NCI-H524 (cell line): ENCODE measurements at regions not wholly inside any gene's neighbourhood (a gene's known extent, or its start where the extent isn't known, plus 50 kb on each side); places are given as distances from the start of the nearest gene placed in this dataset.
A peak's percentile ranks its signal among the peaks of the same experiment; 100 is the strongest.
"Not testable (repeated sequence)": the region's sequence is repeated elsewhere in the genome, so short reads cannot be mapped to it uniquely, and the experiment has no call there.

Experiments
- DNase-seq, 2 experiments: peaks; one replicate each; lab custom pipeline; 2025; lab: John Stamatoyannopoulos, UW

DNA sequence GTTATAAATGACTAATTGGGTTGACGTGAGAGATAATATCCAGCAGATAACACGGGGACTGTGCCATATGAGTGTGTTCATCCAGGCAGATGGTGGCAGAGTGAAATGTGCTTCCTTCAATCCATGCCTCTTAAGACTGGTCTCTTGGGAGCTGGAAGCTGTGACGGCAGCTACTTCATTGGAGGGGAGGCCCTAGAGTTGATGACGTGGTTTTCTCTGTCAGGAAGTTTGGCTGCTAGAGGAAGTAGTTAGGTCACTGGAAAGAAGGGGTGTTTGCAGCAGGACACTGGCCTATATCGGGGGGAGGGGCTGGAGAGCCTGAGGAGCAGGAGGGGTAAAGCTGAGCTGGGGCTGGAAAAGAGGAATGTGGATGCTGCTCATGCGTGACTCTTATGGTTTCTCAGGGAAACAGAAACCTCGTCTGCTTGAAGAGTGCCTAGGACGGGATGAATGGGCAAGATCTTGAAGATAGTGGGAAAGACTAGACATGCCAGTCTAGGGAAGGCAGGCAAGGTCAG lies 3051.6 kb downstream of the RPIA start:
- peak in 1 of 2 experiments; percentile 3 for DNase-seq

DNA sequence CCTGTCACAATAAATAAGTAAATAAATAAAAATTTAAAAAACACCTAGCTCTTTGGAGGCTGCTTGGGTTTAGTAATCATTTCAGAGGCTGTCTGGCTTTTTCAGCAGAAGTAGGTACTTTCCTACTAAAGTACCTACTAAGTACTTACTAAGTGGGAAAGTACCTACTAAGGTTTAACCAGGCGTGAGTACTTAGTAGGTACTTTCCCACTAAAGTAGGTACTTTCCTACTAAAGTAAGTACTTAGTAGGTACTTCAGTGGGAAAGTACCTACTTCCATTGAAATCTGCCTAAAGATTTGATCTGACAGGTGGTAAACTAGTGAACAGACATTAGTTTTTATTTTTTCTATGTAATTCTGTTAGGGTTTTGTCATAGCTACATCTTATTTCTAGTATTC lies 3052.4 kb downstream of the RPIA start:
- DNase-seq, result not testable (repeated sequence)

DNA sequence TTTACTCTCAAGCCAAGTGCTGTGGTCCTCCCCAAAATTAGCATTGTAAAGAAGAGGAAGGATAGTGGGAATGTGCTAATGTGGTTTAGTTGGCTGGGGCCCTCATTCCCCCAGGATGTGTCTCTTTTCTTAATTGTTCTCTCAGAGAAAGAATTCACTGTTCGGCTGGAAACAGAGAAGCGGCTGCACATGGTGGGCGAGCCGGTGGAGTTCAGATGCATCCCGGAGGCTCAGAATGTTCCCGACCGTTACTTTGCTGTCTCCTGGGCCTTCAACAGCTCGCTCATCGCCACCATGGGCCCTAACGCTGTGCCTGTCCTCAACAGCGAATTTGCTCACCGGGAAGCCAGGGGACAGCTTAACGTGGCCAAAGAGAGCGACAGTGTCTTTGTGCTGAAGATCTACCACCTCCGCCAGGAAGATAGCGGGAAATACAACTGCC lies 3053.2 kb downstream of the RPIA start:
- not testable (repeated sequence) for DNase-seq

DNA sequence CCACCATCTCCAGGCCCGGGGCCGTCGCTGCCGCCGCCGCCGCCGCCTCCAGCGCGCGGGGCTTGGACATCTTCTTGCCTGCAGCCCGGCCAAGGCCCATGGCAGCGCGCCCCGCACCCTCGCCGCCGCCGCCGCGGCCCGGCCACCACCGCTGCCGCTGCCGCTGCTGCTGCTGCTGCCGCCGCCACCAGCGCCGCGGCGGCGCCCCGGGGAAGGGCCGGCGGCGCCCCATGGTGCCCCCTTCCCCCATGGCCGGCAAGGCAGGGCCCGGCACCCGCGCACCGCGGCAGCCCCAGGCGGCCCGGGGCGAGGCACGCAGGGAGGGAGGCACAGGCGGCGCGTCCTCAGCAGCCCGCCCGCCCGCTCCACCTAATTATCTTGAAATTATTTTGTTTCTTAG lies 3057.4 kb downstream of the RPIA start:
- DNase-seq, result no peak

DNA sequence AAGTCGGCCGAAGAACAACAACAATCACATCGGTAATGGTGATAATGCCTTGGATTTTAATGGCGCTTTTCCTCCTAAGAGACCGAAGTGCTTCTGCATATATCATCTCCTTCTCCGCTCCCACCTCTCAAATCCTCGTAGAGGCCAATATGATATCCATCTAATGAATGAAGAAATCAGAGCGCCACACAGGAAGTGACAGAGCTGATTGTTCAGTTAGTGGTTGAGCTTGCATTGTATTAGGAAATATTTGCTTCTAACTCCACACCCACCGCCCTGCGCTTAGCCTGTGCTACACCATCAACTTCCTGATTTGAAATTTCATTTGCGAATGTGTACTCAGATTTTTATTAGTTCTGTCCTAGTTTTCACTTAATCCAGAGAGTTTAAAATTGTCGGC lies 3058.2 kb downstream of the RPIA start:
- DNase-seq, result not testable (repeated sequence)

DNA sequence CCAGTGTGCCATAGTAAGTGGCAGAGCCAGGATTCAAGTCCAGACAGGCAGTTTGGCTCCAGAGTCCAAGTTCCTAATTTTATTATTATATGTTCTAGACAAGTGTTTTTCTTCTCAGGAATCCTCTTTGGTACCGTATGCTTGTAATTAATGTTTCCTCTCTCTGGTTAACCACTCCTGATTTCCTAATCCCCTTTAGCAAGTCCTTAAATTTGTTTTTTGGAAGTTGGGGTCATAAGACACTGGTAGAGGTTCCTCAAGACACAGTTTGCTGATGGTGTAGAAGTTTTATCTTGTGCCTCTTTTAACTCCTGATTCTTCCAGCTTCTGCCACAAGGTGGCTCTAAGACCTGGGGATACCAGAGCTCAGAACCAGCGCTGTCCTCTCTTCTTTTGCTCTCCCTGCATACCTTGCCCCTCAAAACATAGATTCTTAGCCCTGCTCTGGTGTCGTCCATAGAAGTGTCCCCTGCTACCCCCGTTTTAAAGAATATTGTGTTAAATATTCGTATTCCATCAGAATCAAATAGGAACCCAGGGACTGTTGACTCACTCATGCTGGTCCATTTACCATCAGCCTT lies 3068.0 kb downstream of the RPIA start:
- not testable (repeated sequence) for DNase-seq

DNA sequence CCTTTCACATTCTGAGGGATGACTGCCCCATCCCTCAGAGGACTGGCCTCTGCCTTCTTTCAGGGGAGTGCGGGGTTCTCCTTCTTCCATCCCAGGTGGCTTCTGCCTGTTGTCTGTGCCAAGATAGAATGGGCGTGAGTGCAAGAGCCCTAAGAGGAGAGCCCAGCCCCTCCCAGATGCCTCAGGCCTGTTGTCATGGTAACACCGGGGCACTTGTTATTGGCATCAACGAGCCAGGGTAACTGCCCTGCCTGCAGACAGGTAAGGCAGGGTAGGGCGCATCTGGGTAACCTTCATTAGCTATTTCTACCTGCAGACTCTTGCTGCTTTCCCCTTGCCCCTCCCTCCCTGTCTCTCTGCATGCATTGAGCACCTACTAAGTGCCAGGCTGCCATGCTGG lies 3069.2 kb downstream of the RPIA start:
- DNase-seq, result not testable (repeated sequence)

DNA sequence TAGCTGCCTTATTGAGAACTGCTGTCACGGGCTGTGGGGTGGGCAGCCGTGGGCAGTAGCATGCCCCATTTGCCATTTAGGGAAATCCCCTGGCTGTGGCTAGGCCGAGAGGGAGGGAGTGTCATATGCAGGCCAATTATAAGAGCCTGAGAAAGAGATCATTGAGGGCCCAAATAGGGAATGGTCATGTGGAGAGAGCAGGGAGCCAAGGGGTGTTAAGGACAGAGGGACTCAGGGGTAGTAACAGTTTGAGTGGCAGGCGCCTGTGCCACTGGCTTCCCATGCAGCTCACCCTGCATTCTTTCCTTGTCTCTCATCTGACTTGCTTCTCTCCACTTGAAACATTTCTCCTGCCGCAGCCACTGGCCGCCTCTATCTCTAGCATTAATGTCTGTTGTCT lies 3070.8 kb downstream of the RPIA start:
- DNase-seq, result not testable (repeated sequence)

DNA sequence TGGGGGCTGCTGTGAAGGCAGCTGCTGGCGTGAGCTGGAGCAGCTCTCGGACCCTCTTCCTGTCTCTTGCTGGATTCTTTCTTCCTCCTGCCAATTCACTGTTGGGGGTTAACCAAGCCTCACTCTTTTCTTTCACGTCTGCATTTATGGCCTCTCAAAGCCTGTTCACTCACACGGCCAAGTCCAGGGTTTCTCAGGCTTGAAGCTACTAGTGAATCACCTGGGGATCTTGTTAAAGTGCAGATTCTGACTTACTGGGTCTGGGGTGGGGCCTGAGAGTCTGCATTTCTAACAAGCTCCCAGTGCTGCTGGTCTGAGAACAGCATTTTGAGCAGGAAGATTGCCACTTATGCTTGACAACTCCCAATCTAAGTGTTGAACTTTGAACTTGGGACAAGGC lies 3072.2 kb downstream of the RPIA start:
- not testable (repeated sequence) for DNase-seq

DNA sequence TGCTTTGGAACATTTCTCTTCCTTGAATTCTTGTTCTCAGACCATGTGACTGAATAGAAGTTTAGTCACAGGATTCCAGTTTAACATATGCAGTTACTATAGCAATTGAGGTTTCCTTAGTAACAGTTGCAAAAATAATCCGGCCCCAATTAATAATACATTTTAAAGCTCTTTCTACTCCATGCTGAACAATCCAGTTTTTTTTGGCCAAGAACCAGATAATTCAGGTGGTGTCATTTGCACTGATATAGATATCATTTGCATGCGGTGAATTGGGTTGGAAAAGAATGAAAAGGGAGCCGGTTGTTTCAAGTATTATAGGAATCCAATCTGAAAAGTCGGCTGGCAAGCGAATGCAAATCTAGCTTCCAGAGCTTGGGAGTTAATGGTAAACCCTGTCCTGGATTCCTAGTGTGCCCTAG lies 3073.1 kb downstream of the RPIA start:
- not testable (repeated sequence) for DNase-seq

DNA sequence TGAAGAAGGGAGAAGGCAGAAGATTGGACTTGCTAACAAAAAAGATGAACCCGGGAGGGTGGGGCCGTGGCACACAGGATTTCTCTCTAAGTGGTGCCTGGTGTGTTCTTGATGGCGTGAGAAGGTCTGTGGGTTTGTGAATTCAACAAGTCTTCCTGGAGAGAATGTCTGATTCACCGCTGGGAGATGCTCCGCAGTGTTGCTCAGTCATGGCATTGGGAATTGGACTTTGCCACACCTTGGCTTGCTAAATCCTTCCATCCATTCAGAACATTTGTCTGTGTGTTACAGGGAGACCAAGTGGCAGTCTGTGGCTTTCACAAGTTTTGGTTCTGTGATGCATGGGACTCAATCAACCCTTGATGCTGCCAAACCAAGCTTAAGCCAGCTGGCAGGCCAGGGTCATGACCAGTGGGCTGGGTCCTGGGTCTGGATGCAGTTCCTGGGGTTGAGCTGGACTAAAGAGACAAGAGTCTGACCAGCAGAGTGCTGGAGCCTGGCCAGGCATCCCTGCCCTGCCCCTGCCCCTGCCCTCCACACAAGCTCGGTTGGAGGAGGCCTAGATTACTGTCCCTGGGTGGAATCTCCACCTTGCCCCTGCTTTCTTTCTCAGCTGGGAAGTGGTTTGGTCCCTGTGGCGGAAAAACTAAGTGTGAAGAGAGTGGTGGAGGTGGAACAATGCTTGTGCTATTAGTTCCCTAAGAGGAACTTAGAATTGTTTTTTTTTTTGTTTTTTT lies 3073.7 kb downstream of the RPIA start:
- DNase-seq, result not testable (repeated sequence)

DNA sequence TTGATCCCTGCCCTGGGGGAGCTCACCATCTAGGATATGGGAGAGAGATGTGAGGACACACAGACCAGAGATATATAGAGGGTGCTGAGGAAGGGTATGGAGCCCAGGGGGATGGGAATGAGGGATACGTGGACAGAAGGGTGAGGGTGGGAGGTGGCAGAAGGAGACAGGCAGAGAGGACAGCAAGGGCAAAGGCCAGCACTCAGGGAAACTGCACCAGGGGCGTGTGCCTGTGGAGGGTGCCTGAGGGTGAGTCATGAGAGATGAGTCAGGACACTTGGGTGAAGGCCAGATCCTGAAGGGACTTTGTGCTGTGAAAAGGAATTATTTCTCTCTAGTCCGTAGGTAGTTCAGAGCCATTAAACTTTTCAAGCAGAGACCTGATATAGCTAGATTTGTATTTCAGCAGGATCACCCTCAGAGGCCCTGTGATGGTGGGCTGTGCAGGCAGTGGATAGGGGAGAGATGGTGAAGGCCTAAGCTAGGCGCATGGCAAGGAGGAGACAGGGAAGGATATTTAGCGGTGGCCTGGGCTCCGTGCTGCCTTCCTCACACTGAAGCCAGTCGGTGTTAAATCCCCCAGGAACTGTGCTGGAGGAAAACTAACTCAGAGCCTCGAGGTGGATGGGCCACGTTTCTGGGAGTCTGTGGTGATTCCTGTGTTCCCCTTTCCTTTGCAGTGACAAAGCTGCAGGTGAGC lies 3075.0 kb downstream of the RPIA start:
- DNase-seq, result not testable (repeated sequence)

DNA sequence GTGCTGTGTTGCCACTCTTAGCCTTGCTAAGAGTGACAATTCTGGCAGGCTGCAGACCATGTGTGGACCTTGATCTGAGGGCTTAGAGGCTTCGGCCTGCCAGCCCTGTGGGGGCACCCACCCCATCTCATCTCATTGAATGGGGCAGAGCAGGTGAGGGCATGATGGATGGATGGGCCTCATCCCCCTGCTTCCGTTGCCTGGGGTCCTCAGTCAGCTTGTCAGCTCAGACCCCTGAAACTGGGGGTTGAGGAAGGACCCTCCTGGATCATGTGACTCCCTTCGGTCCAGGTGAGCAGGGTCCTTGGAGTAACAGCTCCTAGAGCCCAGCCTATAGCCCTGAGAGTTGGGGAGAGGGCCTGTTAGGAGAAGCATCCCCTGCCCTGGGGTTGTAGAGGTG lies 3076.8 kb downstream of the RPIA start:
- not testable (repeated sequence) for DNase-seq

DNA sequence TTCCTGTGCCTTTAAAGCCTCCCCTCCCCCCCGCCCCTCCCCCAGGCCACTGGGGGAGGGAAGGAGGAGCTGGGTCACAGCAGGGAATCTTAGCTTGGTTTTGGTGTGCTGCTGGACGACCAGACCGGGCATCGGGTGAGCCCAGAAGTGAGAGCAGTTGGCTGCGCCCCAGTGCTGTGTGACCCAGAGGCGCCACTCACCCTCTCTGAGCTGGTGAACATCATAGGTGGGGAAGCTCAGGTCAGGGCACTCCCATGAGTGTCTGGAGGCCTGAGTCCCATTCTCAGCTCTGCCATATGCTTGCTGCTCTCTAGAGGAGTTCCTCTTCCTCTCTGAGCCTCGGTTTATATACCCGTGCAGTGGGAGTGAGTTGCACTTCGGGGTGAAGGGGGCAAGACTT lies 3077.5 kb downstream of the RPIA start:
- DNase-seq, result not testable (repeated sequence)

DNA sequence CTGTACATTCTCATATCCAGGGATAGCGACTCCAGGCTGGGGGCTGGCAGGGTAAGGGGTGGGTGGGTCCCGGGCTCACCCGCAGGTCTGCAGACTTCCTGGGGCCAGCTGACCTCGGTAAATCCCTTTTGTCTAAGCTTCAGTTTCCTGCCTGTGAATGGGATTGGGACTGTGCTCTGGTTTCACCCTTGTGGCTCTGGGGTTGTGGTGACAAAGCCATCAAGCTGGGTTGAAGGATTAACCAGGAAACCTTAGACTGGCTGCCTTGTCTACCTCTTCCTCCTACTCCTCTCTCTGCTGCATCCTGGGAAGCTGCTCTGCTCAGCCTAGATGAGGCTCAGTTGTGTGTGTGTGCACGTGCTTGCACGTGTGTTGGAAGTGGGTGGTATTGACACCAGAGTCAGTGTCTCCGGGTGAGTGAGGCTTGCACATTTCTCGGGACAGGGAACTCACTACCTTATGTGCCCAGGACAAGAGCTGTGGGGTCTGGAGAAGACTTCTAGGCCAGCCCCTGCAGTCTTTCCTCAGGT lies 3078.6 kb downstream of the RPIA start:
- not testable (repeated sequence) for DNase-seq

DNA sequence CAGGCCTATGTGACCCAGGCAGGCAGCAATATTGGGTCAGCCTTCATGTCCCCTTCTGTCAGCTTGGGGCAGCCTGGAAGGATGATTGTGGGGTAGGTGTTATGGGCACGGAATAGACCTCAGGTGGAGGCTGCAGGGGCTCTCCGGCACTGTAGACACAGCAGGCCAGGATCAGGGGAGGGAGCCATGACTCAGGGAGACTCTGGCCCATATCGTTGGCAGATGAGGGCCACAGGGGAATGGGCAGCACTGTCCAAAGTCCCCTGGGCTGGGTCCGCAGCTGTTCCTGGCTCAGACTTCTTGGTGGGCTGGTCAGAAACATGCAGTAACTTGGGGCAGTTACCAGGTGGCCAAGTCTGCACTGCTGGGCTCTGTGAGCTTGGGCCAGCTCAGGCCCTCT lies 3080.1 kb downstream of the RPIA start:
- not testable (repeated sequence) for DNase-seq

DNA sequence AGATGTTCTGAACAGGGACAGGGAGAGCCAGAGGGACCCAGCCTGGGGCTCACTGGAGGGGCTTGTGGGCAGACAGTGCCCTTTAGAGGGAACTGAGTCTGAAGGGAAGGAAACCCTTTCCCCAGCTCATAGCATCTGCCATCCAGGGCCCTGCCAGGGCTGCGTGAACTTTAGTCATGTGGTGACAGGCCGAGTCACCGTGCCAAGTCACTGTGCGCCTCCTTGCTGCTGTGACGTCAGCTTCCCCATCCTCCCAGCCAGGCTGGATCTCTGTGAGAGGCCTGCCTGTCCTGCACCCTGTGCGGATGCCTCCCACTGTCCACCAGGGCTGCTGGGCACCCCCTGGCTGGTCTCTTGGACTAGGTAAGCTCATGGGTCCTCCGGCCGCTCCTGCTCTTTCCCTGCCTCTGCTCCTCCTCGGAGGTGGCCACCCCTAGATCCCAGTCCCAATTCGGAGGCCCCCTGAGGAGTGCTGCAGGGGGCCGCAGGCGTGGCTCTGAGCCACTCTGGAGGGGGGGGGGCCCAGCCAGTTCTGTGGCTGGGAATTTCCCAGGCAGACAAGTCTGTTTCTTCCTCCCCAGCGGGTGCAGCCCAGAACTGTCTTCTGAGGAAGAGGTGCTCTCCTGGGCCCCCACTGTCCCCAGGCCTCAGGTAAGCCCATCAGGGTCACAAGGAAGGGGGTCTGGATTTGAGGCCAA lies 3080.9 kb downstream of the RPIA start:
- DNase-seq, result not testable (repeated sequence)

DNA sequence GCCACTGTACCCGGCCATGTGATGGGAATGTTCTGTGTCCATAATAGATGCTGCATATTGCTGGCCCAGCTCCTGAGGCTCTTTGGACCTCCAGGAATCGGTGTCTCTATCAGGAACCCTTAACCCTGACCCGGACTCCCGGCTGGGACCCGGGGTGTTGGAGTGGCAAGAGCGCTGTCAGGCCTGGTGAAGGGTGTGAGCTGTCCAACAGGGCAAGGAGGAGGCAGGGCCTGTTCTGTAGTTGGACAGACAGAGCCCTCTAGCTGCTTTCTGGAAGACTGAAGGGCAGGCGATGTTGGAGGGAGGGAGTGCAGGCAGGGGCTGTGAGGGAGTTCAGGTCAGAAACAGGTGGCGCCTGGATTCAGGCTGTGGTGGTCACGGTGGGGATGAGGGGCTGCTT lies 3082.3 kb downstream of the RPIA start:
- not testable (repeated sequence) for DNase-seq

DNA sequence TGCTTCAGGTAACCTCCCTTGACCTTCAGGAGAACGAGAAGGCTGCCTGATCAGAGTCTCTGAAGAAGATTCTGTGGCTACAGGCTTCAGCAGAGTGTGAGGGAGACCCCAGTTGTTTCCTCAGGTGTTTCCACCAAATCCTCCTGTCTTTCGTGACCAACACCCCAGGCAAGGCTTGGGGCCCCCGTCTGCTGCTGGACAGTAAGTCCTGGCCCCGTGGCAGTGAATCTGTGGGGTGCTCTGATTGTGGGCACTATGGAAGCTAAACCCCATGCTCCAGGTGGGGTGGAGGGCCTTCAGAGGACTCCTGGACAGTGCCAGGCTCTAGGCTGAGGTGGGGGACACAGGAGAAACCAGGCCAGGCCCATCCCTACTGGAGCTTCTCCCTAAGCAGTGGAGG lies 3083.7 kb downstream of the RPIA start:
- DNase-seq, result not testable (repeated sequence)

DNA sequence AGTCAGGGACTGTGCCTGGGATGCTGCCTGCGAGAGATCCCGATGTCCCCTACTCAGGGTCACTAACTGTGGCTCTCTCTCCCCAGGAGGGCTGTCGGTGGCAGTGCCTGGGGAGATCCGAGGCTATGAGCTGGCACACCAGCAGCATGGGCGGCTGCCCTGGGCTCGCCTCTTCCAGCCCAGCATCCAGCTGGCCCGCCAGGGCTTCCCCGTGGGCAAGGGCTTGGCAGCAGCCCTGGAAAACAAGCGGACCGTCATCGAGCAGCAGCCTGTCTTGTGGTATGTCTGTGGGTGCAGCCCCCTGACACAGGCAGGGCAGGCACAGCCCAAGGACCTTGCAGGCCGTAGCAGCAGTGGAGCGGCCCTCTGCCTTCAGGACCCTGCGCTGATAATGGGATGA lies 3088.9 kb downstream of the RPIA start:
- DNase-seq, result not testable (repeated sequence)

DNA sequence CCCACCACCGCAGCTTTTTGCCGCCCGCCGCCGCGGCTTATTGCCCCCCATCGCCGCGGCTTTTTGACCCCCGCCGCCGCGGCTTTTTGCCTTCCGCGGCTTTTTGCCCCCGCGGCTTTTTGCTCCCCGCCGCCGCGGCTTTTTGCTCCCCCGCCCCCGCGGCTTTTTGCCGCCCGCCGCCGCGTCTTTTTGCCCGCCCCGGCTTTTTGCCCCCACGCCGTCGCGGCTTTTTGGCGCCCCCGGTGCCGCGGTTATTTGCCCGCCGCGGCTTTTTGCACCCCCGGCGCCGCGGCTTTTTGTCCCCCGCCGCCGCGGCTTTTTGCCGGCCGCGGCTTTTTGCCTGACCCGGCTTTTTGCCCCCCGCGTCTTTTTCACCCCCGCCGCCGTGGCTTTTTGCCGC lies 3061.8 kb upstream of the TEKT4 start:
- DNase-seq, result not testable (repeated sequence)
